ENCODE measurements at regions not wholly inside any gene's neighbourhood (a gene's known extent, or its start where the extent isn't known, plus 50 kb on each side); places are given as distances from the start of the nearest gene placed in this dataset.

DNA sequence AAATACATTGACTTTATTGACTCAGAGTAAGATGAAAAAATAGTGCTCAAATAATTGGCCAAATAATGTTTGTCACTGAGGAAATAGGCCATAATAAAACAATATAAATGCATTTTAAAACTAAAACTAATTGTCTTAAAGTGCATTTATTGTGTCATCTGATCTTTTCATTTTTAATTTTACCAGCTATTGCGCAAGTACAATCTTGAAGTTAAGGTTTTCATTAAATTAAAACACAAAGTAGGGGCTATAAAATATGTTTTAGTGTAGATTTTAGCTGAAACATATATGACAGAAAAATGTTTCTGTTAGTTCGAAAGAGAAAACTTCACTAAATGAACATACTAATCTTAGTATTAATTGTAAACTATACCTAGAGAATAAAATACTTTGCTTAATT is 832.8 kb downstream of the FSCB start:
- TF ChIP-seq ZSCAN23 (tag by site-specific recombination; IDR thresholded peaks at IDR 0.05) (no peak), ZNF561 (tag by site-specific recombination; IDR thresholded peaks at IDR 0.05; ENCODE audit: borderline replicate concordance) (no peak), ZNF416 (tag by site-specific recombination; IDR thresholded peaks at IDR 0.05) (no peak), ZNF658 (tag by site-specific recombination; IDR thresholded peaks at IDR 0.05) (no peak), ZNF624 (tag by site-specific recombination; IDR thresholded peaks at IDR 0.05) (no peak), ZNF585B (tag by site-specific recombination; IDR thresholded peaks at IDR 0.05) (no peak), KLF10 (tag by site-specific recombination; IDR thresholded peaks at IDR 0.05) (no peak), ZNF112 (tag by site-specific recombination; IDR thresholded peaks at IDR 0.05) (no peak)
- TF ChIP-seq, protein P1, sequence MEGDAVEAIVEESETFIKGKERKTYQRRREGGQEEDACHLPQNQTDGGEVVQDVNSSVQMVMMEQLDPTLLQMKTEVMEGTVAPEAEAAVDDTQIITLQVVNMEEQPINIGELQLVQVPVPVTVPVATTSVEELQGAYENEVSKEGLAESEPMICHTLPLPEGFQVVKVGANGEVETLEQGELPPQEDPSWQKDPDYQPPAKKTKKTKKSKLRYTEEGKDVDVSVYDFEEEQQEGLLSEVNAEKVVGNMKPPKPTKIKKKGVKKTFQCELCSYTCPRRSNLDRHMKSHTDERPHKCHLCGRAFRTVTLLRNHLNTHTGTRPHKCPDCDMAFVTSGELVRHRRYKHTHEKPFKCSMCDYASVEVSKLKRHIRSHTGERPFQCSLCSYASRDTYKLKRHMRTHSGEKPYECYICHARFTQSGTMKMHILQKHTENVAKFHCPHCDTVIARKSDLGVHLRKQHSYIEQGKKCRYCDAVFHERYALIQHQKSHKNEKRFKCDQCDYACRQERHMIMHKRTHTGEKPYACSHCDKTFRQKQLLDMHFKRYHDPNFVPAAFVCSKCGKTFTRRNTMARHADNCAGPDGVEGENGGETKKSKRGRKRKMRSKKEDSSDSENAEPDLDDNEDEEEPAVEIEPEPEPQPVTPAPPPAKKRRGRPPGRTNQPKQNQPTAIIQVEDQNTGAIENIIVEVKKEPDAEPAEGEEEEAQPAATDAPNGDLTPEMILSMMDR (tag by site-specific recombination; IDR thresholded peaks at IDR 0.05), result no peak
- TF ChIP-seq, protein P2, sequence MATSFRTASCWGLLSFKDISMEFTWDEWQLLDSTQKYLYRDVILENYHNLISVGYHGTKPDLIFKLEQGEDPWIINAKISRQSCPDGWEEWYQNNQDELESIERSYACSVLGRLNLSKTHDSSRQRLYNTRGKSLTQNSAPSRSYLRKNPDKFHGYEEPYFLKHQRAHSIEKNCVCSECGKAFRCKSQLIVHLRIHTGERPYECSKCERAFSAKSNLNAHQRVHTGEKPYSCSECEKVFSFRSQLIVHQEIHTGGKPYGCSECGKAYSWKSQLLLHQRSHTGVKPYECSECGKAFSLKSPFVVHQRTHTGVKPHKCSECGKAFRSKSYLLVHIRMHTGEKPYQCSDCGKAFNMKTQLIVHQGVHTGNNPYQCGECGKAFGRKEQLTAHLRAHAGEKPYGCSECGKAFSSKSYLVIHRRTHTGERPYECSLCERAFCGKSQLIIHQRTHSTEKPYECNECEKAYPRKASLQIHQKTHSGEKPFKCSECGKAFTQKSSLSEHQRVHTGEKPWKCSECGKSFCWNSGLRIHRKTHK (tag by site-specific recombination; IDR thresholded peaks at IDR 0.05), result no peak
- TF ChIP-seq, protein P3, sequence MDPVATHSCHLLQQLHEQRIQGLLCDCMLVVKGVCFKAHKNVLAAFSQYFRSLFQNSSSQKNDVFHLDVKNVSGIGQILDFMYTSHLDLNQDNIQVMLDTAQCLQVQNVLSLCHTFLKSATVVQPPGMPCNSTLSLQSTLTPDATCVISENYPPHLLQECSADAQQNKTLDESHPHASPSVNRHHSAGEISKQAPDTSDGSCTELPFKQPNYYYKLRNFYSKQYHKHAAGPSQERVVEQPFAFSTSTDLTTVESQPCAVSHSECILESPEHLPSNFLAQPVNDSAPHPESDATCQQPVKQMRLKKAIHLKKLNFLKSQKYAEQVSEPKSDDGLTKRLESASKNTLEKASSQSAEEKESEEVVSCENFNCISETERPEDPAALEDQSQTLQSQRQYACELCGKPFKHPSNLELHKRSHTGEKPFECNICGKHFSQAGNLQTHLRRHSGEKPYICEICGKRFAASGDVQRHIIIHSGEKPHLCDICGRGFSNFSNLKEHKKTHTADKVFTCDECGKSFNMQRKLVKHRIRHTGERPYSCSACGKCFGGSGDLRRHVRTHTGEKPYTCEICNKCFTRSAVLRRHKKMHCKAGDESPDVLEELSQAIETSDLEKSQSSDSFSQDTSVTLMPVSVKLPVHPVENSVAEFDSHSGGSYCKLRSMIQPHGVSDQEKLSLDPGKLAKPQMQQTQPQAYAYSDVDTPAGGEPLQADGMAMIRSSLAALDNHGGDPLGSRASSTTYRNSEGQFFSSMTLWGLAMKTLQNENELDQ (tag by site-specific recombination; IDR thresholded peaks at IDR 0.05; ENCODE audit: low read depth), result no peak

All from HEK293 (cell line).